ENCODE measurements at regions not wholly inside any gene's neighbourhood (a gene's known extent, or its start where the extent isn't known, plus 50 kb on each side); places are given as distances from the start of the nearest gene placed in this dataset.

GRCh38 chr5:44233691-44234090, 155.5 kb downstream of the FGF10 start:
- TF ChIP-seq CTCF (IDR thresholded peaks at IDR 0.05): no peak
- no peak for TF ChIP-seq POLR2A (IDR thresholded peaks at IDR 0.05)
- intact Hi-C loops (cut with DNase I; ENCODE audit: low total_unique reads): no loop called here
- Histone ChIP-seq H3K4me1 (no peaks in the 10 kb centered on the region), H3K27me3 (no peaks in the 10 kb centered on the region), H3K27ac (no peak overlapping the region), H3K4me3 (no peak overlapping the region), H3K36me3 (no peaks in the 10 kb centered on the region), H3K9me3 (no peaks in the 10 kb centered on the region)
- no peak for DNase-seq

GRCh38 chr5:44225231-44226160, 163.7 kb downstream of the FGF10 start:
- TF ChIP-seq CTCF (IDR thresholded peaks at IDR 0.05) (no peak), POLR2A (IDR thresholded peaks at IDR 0.05) (no peak)
- DNase-seq: peak in 1 of 2 donors; percentile 16
- H3K9me3 ChIP-seq: no peaks in the 10 kb centered on the region
- peaks cover 0 to 2% of the 10 kb centered on the region in 2 donors for H3K36me3 ChIP-seq
- no peak overlapping the region for H3K4me3 ChIP-seq
- no peaks in the 10 kb centered on the region for H3K27me3 ChIP-seq
- intact Hi-C loops (cut with DNase I; ENCODE audit: low total_unique reads): no loop called here
- H3K27ac ChIP-seq: peak overlapping the region in 1 of 2 donors; percentile 12
- H3K4me1 ChIP-seq: no peaks in the 10 kb centered on the region

GRCh38 chr5:44199408-44199807, 189.8 kb downstream of the FGF10 start:
- no peak overlapping the region for H3K4me3 ChIP-seq
- no peak overlapping the region for H3K27ac ChIP-seq
- H3K9me3 ChIP-seq: peaks cover 0 to 2% of the 10 kb centered on the region in 2 donors
- intact Hi-C loops (cut with DNase I; ENCODE audit: low total_unique reads): no loop called here
- H3K27me3 ChIP-seq: no peaks in the 10 kb centered on the region
- H3K4me1 ChIP-seq: no peaks in the 10 kb centered on the region
- no peak for TF ChIP-seq POLR2A (IDR thresholded peaks at IDR 0.05)
- TF ChIP-seq CTCF (IDR thresholded peaks at IDR 0.05): no peak
- no peaks in the 10 kb centered on the region for H3K36me3 ChIP-seq
- no peak for DNase-seq

- no peak for DNase-seq
- TF ChIP-seq CTCF (IDR thresholded peaks at IDR 0.05) (no peak), POLR2A (IDR thresholded peaks at IDR 0.05) (no peak)
- H3K27me3 ChIP-seq: no peaks in the 10 kb centered on the region
- no peaks in the 10 kb centered on the region for H3K4me1 ChIP-seq
- H3K9me3 ChIP-seq: no peaks in the 10 kb centered on the region
- no peak overlapping the region for H3K4me3 ChIP-seq
- H3K27ac ChIP-seq: no peak overlapping the region
- H3K36me3 ChIP-seq: no peaks in the 10 kb centered on the region
- intact Hi-C loops (cut with DNase I; ENCODE audit: low total_unique reads): no loop called here
These were observed 200.0 kb downstream of the FGF10 start for GRCh38 chr5:44189255-44189654.

GRCh38 chr5:44187973-44188372, 201.2 kb downstream of the FGF10 start:
- Histone ChIP-seq H3K27me3 (no peaks in the 10 kb centered on the region), H3K4me3 (no peak overlapping the region), H3K36me3 (no peaks in the 10 kb centered on the region), H3K9me3 (no peaks in the 10 kb centered on the region), H3K27ac (no peak overlapping the region), H3K4me1 (no peaks in the 10 kb centered on the region)
- intact Hi-C loops (cut with DNase I; ENCODE audit: low total_unique reads): no loop called here
- no peak for TF ChIP-seq POLR2A (IDR thresholded peaks at IDR 0.05)
- no peak for TF ChIP-seq CTCF (IDR thresholded peaks at IDR 0.05)
- DNase-seq: no peak

Measured in uterus (tissue), 3 donors.